ENCODE measurements at regions not wholly inside any gene's neighbourhood (a gene's known extent, or its start where the extent isn't known, plus 50 kb on each side); places are given as distances from the start of the nearest gene placed in this dataset.

DNA sequence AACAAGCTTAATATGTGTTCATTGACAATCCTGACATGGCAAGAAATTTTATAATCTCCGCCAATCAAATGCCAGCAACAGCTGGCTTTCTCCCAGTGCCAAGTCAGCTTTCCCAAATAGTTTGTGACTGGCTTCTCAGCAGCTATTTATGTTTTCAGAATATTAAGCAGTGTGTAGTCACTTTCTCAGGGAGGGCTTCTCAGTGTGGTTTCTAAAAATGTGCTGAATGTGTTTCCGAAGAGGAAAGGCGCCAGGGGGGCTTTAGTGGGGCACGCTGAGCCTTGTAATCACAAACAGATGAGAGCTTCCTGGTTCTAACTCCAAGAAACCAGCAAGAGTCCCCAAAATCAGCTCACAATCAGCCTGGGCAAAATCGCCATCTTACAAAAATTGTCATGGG, 258.7 kb upstream of the CPEB2 start:
- H3K56ac ChIP-seq (ENCODE audit: insufficient read length, low read depth, low read length), result no peak overlapping the region
- Mint-ChIP-seq H3K36me3 (ENCODE audit: insufficient read depth in 1 of 3, low read depth in 3 of 3) (no peaks in the 10 kb centered on the region; a peak in 1 of 7 replicates), H3K9me3 (no peaks in the 10 kb centered on the region), H3K4me3 (no peak overlapping the region), H3K27me3 (ENCODE audit: low read depth) (peaks cover 4% of the 10 kb centered on the region; the same call in 1 of the 2 replicates), H3K4me1 (peaks cover 25 to 26% of the 10 kb centered on the region in 2 experiments), H3K27ac (no peak overlapping the region)
- H3K79me1 ChIP-seq (ENCODE audit: insufficient read depth, low read depth, low read length, poor library complexity, severe bottlenecking), result no peaks in the 10 kb centered on the region
- no peak overlapping the region for H4K91ac ChIP-seq (ENCODE audit: insufficient read length, low read depth, low read length)
- no peak for DNase-seq
- no peak overlapping the region for H2BK5ac ChIP-seq (ENCODE audit: insufficient read length, low read length)
- H2BK12ac ChIP-seq (ENCODE audit: insufficient read length, low read depth, low read length), result no peak overlapping the region
- H4K5ac ChIP-seq (ENCODE audit: insufficient read length, low read depth, low read length), result no peak overlapping the region
- H2BK20ac ChIP-seq (ENCODE audit: low read depth, low read length, poor library complexity, severe bottlenecking), result no peak overlapping the region
- no peak overlapping the region for H3T11ph ChIP-seq (ENCODE audit: low read length)
- no peak overlapping the region for H3K4ac ChIP-seq (ENCODE audit: low read depth, low read length)
- no peak overlapping the region for H3K23ac ChIP-seq (ENCODE audit: insufficient read length, low read depth, low read length)
- peaks cover 4% of the 10 kb centered on the region; the same call in 1 of the 2 replicates for H3K4me1 ChIP-seq (ENCODE audit: insufficient read depth, low read length)
- TF ChIP-seq, protein P1, sequence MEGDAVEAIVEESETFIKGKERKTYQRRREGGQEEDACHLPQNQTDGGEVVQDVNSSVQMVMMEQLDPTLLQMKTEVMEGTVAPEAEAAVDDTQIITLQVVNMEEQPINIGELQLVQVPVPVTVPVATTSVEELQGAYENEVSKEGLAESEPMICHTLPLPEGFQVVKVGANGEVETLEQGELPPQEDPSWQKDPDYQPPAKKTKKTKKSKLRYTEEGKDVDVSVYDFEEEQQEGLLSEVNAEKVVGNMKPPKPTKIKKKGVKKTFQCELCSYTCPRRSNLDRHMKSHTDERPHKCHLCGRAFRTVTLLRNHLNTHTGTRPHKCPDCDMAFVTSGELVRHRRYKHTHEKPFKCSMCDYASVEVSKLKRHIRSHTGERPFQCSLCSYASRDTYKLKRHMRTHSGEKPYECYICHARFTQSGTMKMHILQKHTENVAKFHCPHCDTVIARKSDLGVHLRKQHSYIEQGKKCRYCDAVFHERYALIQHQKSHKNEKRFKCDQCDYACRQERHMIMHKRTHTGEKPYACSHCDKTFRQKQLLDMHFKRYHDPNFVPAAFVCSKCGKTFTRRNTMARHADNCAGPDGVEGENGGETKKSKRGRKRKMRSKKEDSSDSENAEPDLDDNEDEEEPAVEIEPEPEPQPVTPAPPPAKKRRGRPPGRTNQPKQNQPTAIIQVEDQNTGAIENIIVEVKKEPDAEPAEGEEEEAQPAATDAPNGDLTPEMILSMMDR (conservative IDR thresholded peaks at IDR 0.05), result no peak
- H3K27ac ChIP-seq (ENCODE audit: insufficient read length, low read depth, low read length), result no peak overlapping the region
- H3K9ac ChIP-seq (ENCODE audit: extremely low read depth, insufficient read length, low read length), result no peak overlapping the region
- no peak overlapping the region for H2AK5ac ChIP-seq (ENCODE audit: insufficient read length, low read length)
- no peaks in the 10 kb centered on the region for H3K9me3 ChIP-seq (ENCODE audit: control insufficient read depth, low read depth, low read length)
- H2BK120ac ChIP-seq (ENCODE audit: low read depth, low read length, poor library complexity, severe bottlenecking), result no peak overlapping the region
- H3K4me2 ChIP-seq (ENCODE audit: insufficient read depth, insufficient read length, low read length), result no peak overlapping the region
- no peaks in the 10 kb centered on the region for H3K27me3 ChIP-seq (ENCODE audit: insufficient read depth, low read length)
- no peak overlapping the region for H3K14ac ChIP-seq (ENCODE audit: insufficient read depth, low read length)
- no CpG with 5 or more reads among the region's 5 CpGs for WGBS (ENCODE audit: extremely low coverage, insufficient read length, low lambda C conversion rate)
- no peaks in the 10 kb centered on the region for H3K23me2 ChIP-seq (ENCODE audit: insufficient read length, low read depth, low read length, poor library complexity, severe bottlenecking)
- H3K18ac ChIP-seq (ENCODE audit: insufficient read length, low read depth, low read length), result no peak overlapping the region
- no peaks in the 10 kb centered on the region for H3K79me2 ChIP-seq (ENCODE audit: insufficient read depth, low read length)
- no peak overlapping the region for H4K8ac ChIP-seq (replicated peaks; ENCODE audit: insufficient read length, low read depth, low read length)
- no peaks in the 10 kb centered on the region for H4K20me1 ChIP-seq (ENCODE audit: control insufficient read depth, insufficient read depth, insufficient read length)
- H2AFZ ChIP-seq (ENCODE audit: low read length), result no peak overlapping the region
- H2BK15ac ChIP-seq (ENCODE audit: low read depth, low read length), result no peak overlapping the region

Data from H9 (cell line).